Left lobe of liver (tissue), 2 donors: ENCODE measurements at regions not wholly inside any gene's neighbourhood (a gene's known extent, or its start where the extent isn't known, plus 50 kb on each side); places are given as distances from the start of the nearest gene placed in this dataset.
A peak's percentile ranks its signal among the peaks of the same experiment; 100 is the strongest.

Experiments used
- ATAC-seq: fragments of 200-7000 bp; cut with Tn5 transposase; one replicate; pipeline ENCODE4 v1.9.1; 2020; ENCODE audit warnings: mild to moderate bottlenecking, moderate library complexity
- DNase-seq: peaks from one replicate; pipeline ENCODE4 v3.0.0-alpha.2; 2020; ENCODE audit warnings: low spot score
- donor health status: DM: no; HTN: no; CAD: no; lungs with moderate emphysema.
- donor health status: DM: no; HTN: yes; CAD: no.

- DNase-seq, result no peak
- peak; percentile 76 for ATAC-seq
Measured at GRCh38 chr9:134243778-134244467, 79.6 kb upstream of the RNU6ATAC start.

- no peak for DNase-seq
- no peak for ATAC-seq
Measured at GRCh38 chr9:134245179-134245578, 80.8 kb upstream of the RNU6ATAC start.

GRCh38 chr9:134247918-134248631 is 78.2 kb upstream of the RXRA start:
- DNase-seq (no peak), ATAC-seq (no peak)

- ATAC-seq (no peak), DNase-seq (no peak)
Measured at GRCh38 chr9:134251296-134252069, 74.8 kb upstream of the RXRA start.

GRCh38 chr9:134252084-134252830 is 74.0 kb upstream of the RXRA start:
- peak; percentile 33 for ATAC-seq

GRCh38 chr9:134253606-134254205 is 72.5 kb upstream of the RXRA start:
- DNase-seq (no peak), ATAC-seq (no peak)

More at GRCh38 chr9:134252084-134252830, 74.0 kb upstream of the RXRA start:
- no peak for DNase-seq

- ATAC-seq, result peak; percentile 65
Measured at GRCh38 chr9:134258332-134258731, 67.9 kb upstream of the RXRA start.

GRCh38 chr9:134258828-134259546 is 67.3 kb upstream of the RXRA start:
- peak; percentile 80 for ATAC-seq
- DNase-seq, result peak; percentile 97

More at GRCh38 chr9:134258332-134258731, 67.9 kb upstream of the RXRA start:
- DNase-seq, result peak; percentile 83

- ATAC-seq (no peak), DNase-seq (no peak)
Measured at GRCh38 chr9:134259708-134260107, 66.5 kb upstream of the RXRA start.

- DNase-seq, result no peak
Measured at GRCh38 chr9:134260801-134261200, 65.5 kb upstream of the RXRA start.

GRCh38 chr9:134262035-134262434 is 64.2 kb upstream of the RXRA start:
- DNase-seq (no peak), ATAC-seq (no peak)

More at GRCh38 chr9:134260801-134261200, 65.5 kb upstream of the RXRA start:
- ATAC-seq, result no peak

- ATAC-seq, result peak; percentile 49
- peak; percentile 92 for DNase-seq
Measured at GRCh38 chr9:134263596-134263995, 62.7 kb upstream of the RXRA start.

GRCh38 chr9:134264169-134264568 is 62.1 kb upstream of the RXRA start:
- ATAC-seq, result peak; percentile 2

GRCh38 chr9:134265078-134265477 is 61.2 kb upstream of the RXRA start:
- ATAC-seq (peak; percentile 58), DNase-seq (peak; percentile 94)

More at GRCh38 chr9:134264169-134264568, 62.1 kb upstream of the RXRA start:
- no peak for DNase-seq

GRCh38 chr9:134266418-134266817 is 59.8 kb upstream of the RXRA start:
- DNase-seq (no peak), ATAC-seq (no peak)

- no peak for ATAC-seq
- no peak for DNase-seq
Measured at GRCh38 chr9:134267305-134267880, 58.9 kb upstream of the RXRA start.

GRCh38 chr9:134267881-134268724 is 58.2 kb upstream of the RXRA start:
- ATAC-seq (peak; percentile 63), DNase-seq (peak; percentile 97)

- no peak for DNase-seq
- no peak for ATAC-seq
Measured at GRCh38 chr9:134268747-134269146, 57.5 kb upstream of the RXRA start.
